ENCODE measurements at regions not wholly inside any gene's neighbourhood (a gene's known extent, or its start where the extent isn't known, plus 50 kb on each side); places are given as distances from the start of the nearest gene placed in this dataset.
"Not testable (repeated sequence)": the region's sequence is repeated elsewhere in the genome, so short reads cannot be mapped to it uniquely, and the experiment has no call there.

GRCh38 chr6:61622601-61623000 lies 663.4 kb downstream of the KHDRBS2 start:
- H3K27me3 ChIP-seq, result 0 out of 2 replicates have a peak, but pooled peaks cover 4% of the 10 kb centered on the region
- H3K27ac ChIP-seq, result no peak overlapping the region
- H3K4me1 ChIP-seq, result no peaks in the 10 kb centered on the region
- no peaks in the 10 kb centered on the region for H3K9me3 ChIP-seq (replicated peaks)
- no peak for DNase-seq
- no peaks in the 10 kb centered on the region for H3K36me3 ChIP-seq
- no peak overlapping the region for H3K4me3 ChIP-seq

DNA sequence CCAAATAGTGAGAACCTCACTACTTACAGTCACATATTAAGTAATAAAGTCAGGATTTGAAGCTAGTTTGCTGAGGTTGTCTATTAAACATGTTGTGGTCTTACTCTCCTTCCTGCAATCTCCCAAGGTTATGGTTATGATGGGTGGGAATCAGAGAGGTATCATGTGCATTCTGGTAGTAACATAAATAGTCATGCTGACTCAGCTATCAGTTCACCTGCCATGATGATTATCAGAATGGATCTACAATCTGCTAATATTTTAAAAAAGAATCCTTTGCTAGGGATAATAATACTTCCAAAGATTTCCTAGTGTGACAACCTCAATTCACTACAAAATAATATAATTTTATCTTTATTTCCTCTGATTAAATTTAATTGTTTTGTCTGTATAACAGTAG lies 671.9 kb downstream of the KHDRBS2 start:
- Histone ChIP-seq H3K9me3 (replicated peaks) (no peaks in the 10 kb centered on the region), H3K36me3 (no peaks in the 10 kb centered on the region), H3K27me3 (0 out of 2 replicates have a peak, but pooled peaks cover 4% of the 10 kb centered on the region), H3K27ac (no peak overlapping the region), H3K4me1 (no peaks in the 10 kb centered on the region), H3K4me3 (no peak overlapping the region)
- no peak for DNase-seq

DNA sequence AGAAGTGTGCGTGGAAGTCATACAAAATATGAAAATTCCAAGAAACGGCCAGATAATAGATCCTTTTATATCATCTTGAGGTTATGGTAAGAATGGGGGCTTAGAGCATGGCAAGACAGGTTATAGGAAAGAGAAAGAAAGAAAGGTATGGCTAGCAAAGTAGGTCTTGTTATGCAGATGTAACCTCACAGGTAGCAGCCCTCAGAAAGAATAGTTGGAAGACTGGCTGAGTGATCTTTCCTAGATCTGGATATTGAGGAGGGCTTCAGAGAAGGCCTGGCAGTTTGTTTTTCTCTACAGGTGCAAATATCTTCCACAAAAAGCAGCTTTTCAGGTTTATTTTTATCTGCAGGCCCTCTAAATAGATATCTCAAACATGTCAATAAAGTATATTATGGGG lies 679.5 kb downstream of the KHDRBS2 start:
- DNase-seq, result no peak
- no peaks in the 10 kb centered on the region for H3K36me3 ChIP-seq
- H3K4me1 ChIP-seq, result no peaks in the 10 kb centered on the region
- no peaks in the 10 kb centered on the region for H3K9me3 ChIP-seq (replicated peaks)
- no peaks in the 10 kb centered on the region for H3K27me3 ChIP-seq
- no peak overlapping the region for H3K4me3 ChIP-seq
- H3K27ac ChIP-seq, result no peak overlapping the region

DNA sequence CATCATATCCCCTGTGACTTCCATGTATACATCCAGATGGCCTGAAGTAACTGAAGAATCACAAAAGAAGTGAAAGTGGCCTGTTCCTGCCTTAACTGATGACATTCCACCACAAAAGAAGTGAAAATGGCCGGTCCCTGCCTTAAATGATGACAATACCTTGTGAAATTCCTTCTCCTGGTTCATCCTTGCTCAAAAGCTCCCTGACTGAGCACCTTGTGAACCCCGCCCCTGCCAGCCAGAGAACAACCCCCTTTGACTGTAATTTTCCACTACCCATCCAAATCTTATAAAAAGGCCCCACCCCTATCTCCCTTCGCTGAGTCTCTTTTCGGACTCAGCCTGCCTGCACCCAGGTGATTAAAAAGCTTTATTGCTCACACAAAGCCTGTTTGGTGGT lies 680.2 kb downstream of the KHDRBS2 start:
- not testable (repeated sequence) for H3K4me1 ChIP-seq; H3K36me3 ChIP-seq; H3K27me3 ChIP-seq; DNase-seq; H3K9me3 ChIP-seq (replicated peaks); H3K27ac ChIP-seq; H3K4me3 ChIP-seq

DNA sequence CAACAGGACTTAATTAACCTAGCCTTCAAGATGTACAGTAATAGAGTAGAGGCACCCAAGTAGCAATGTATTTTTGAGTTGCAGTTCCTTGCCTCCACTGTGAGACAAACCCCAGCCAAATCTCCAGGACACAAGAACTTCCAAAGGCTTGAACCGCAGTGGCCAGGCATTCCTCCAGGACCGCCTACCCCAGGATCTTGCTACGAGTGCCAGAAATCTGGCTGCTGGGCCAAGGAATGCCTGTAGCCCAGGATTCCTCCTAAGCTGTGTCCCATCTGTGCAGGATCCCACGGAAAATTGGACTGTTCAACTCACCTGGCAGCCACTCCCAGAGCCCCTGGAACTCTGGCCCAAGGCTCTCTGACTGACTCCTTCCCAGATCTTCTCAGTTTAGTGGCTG lies 683.9 kb downstream of the KHDRBS2 start:
- not testable (repeated sequence) for H3K4me3 ChIP-seq; H3K27me3 ChIP-seq; DNase-seq; H3K27ac ChIP-seq; H3K36me3 ChIP-seq; H3K9me3 ChIP-seq (replicated peaks); H3K4me1 ChIP-seq

GRCh38 chr6:61592238-61592637 lies 693.8 kb downstream of the KHDRBS2 start:
- Histone ChIP-seq H3K36me3 (no peaks in the 10 kb centered on the region), H3K4me1 (no peaks in the 10 kb centered on the region), H3K27ac (no peak overlapping the region), H3K27me3 (no peaks in the 10 kb centered on the region), H3K4me3 (no peak overlapping the region), H3K9me3 (replicated peaks) (no peaks in the 10 kb centered on the region)
- DNase-seq, result no peak

DNA sequence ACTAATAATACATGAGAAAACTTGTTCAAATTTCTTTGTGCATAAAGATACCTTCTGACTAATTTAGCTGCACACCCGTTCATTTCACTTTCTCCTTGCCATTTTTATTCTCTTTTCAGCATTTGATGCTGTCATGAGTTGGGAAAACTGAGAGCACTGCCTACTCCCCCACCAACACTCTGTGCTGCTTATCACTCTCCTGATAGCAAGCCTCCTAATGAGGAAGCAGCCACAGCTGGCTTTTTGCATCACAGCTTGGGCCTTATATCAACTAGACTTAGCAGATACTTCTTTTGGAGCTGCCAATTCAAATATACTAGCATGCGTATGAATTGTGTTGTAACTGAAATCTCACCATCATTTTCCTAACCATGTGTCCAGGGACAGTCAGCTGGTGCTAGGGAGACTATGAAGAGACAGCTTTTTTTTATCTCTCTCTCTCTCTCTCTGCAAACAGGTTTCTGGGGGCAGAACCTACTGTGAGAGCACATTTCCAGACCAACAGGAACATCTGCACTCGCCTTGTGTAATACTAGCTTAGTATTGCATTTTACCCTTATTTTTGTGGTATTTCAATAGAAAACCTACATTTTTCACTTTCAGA lies 699.0 kb downstream of the KHDRBS2 start:
- H3K27ac ChIP-seq, result no peak overlapping the region
- no peak for DNase-seq
- H3K27me3 ChIP-seq, result no peaks in the 10 kb centered on the region
- no peak overlapping the region for H3K4me3 ChIP-seq
- no peaks in the 10 kb centered on the region for H3K36me3 ChIP-seq
- no peaks in the 10 kb centered on the region for H3K4me1 ChIP-seq
- H3K9me3 ChIP-seq (replicated peaks), result no peaks in the 10 kb centered on the region

DNA sequence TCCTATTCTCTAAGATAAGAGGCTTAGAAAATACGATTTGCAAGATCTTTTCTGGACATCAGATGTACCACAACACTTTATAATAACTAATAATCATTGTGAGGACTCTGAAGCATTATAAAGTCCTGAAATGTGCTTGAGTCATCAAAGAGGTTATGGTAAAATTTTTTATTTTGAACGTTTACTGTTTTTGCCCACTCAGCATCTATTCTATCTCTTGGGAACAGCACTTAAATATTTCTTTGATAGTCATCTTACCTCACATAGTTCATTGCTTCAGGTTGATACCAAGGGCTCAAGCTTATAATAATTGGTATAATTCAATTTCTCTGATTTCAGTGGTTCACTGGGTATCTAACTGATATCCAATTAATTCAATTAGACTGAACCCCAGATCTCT lies 700.5 kb downstream of the KHDRBS2 start:
- no peaks in the 10 kb centered on the region for H3K9me3 ChIP-seq (replicated peaks)
- no peak overlapping the region for H3K4me3 ChIP-seq
- no peaks in the 10 kb centered on the region for H3K36me3 ChIP-seq
- H3K27me3 ChIP-seq, result no peaks in the 10 kb centered on the region
- no peak for DNase-seq
- no peak overlapping the region for H3K27ac ChIP-seq
- H3K4me1 ChIP-seq, result no peaks in the 10 kb centered on the region

GRCh38 chr6:61562098-61562497 lies 723.9 kb downstream of the KHDRBS2 start:
- H3K4me1 ChIP-seq, result no peaks in the 10 kb centered on the region
- H3K27me3 ChIP-seq, result no peaks in the 10 kb centered on the region
- no peak overlapping the region for H3K27ac ChIP-seq
- no peak for DNase-seq
- H3K9me3 ChIP-seq (replicated peaks), result no peaks in the 10 kb centered on the region
- no peaks in the 10 kb centered on the region for H3K36me3 ChIP-seq
- H3K4me3 ChIP-seq, result no peak overlapping the region

DNA sequence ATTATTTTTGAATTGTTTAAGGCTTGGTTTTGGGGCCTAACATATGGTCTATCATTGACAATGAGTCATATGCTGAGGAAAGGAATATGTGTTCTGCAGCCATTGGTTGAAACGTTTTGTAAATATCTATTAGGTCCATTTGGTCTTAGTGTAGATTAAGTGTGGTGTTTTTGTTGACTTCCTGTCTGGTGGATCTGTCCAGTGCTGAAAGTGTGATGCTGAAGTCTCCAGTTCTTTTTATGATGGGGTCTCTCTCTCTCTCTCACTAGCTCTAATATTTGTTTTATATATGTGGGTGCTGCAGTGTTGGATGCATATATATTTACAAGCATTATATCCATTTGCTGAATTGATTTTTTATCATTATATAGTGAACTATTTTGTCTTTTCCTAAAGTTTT lies 727.2 kb downstream of the KHDRBS2 start:
- H3K27ac ChIP-seq, result no peak overlapping the region
- H3K4me1 ChIP-seq, result no peaks in the 10 kb centered on the region
- DNase-seq, result peak in 1 of 2 experiments; percentile 5
- no peak overlapping the region for H3K4me3 ChIP-seq
- no peaks in the 10 kb centered on the region for H3K27me3 ChIP-seq
- H3K36me3 ChIP-seq, result no peaks in the 10 kb centered on the region
- H3K9me3 ChIP-seq (replicated peaks), result no peaks in the 10 kb centered on the region

DNA sequence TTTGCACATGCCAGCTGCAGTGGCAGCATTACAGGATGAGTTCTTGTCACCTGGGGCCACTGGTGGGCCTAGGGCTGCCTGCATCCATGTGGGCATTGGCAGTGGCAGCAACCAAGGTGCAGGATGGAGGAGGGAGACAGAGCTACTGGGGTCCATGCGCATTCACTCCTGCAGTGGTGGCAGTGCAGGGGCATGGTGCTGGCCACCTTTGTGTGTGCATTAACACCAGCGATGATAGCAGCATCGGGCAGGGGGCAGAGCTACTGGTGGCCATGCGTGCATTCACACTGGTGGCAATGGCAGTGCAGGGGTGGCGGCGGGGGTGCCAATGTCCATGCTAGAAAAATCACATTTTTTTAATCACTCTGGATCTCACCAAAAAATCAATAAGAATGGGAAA lies 730.0 kb downstream of the KHDRBS2 start:
- H3K4me1 ChIP-seq, result no peaks in the 10 kb centered on the region
- no peak overlapping the region for H3K4me3 ChIP-seq
- no peak for DNase-seq
- H3K27ac ChIP-seq, result no peak overlapping the region
- H3K36me3 ChIP-seq, result no peaks in the 10 kb centered on the region
- H3K9me3 ChIP-seq (replicated peaks), result no peaks in the 10 kb centered on the region
- H3K27me3 ChIP-seq, result no peaks in the 10 kb centered on the region

GRCh38 chr6:61538801-61539200 lies 747.2 kb downstream of the KHDRBS2 start:
- no peak overlapping the region for H3K4me3 ChIP-seq
- no peaks in the 10 kb centered on the region for H3K9me3 ChIP-seq (replicated peaks)
- no peak for DNase-seq
- H3K4me1 ChIP-seq, result no peaks in the 10 kb centered on the region
- no peaks in the 10 kb centered on the region for H3K36me3 ChIP-seq
- H3K27me3 ChIP-seq, result no peaks in the 10 kb centered on the region
- H3K27ac ChIP-seq, result no peak overlapping the region

DNA sequence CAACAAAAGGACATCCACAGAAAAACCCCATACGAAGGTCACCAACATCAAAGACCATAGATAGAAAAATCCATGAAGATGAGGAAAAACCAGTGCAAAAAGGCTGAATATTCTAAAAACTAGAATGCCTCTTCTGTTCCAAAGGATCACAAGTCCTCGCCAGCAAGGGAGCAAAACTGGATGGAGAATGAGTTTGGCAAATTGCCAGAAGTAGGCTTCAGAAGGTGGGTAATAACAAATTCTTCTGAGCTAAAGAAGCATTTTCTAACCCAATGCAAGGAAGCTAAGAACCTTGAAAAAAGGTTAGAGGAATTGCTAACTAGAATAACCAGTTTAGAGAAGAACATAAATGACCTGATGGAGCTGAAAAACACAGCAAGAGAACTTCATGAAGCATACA lies 753.3 kb downstream of the KHDRBS2 start:
- DNase-seq; H3K36me3 ChIP-seq; H3K9me3 ChIP-seq (replicated peaks); H3K27ac ChIP-seq; H3K4me3 ChIP-seq; H3K27me3 ChIP-seq; H3K4me1 ChIP-seq: not testable (repeated sequence)
